Lung (tissue), 9 donors: ENCODE measurements at regions not wholly inside any gene's neighbourhood (a gene's known extent, or its start where the extent isn't known, plus 50 kb on each side); places are given as distances from the start of the nearest gene placed in this dataset.
A peak's percentile ranks its signal among the peaks of the same experiment; 100 is the strongest.
"Not testable (repeated sequence)": the region's sequence is repeated elsewhere in the genome, so short reads cannot be mapped to it uniquely, and the experiment has no call there.

ENCODE experiments used
- ATAC-seq: fragments of 200-7000 bp; cut with Tn5 transposase; one replicate; pipeline ENCODE4 v1.9.1; 2020; ENCODE audit warnings: moderate number of reproducible peaks; ENCODE audit not compliant: insufficient read depth, low FRiP score
- DNase-seq, 3 donors: peaks; one replicate each; pipeline ENCODE4 v3.0.0-alpha.2; 2013 to 2017
- H3K27ac ChIP-seq, 2 donors: one replicate each; pipeline ENCODE4 v1.5.1; 2013; ENCODE audit warnings: mild to moderate bottlenecking in 2 of 2, moderate library complexity in 2 of 2, control low read depth in 1 of 2, inconsistent platforms in 1 of 2, low read depth in 1 of 2, low read length in 1 of 2
- H3K27me3 ChIP-seq, 3 donors: one replicate each; pipeline ENCODE4 v1.5.1; 2013; ENCODE audit warnings: low read length in 2 of 3; ENCODE audit not compliant: control insufficient read depth in 3 of 3, insufficient read depth in 3 of 3
- H3K36me3 ChIP-seq, 4 donors: one replicate each; pipeline ENCODE4 v1.5.1; 2013; ENCODE audit warnings: low read length in 4 of 4, mild to moderate bottlenecking in 1 of 4, moderate library complexity in 1 of 4; ENCODE audit not compliant: control insufficient read depth in 4 of 4, insufficient read depth in 4 of 4
- H3K4me1 ChIP-seq, 5 donors: one replicate each; pipeline ENCODE4 v1.5.1; 2013; ENCODE audit warnings: low read length in 5 of 5, mild to moderate bottlenecking in 2 of 5, moderate library complexity in 1 of 5; ENCODE audit not compliant: control insufficient read depth in 5 of 5, insufficient read depth in 5 of 5
- H3K4me3 ChIP-seq: one replicate; pipeline ENCODE4 v1.5.1; 2013; ENCODE audit warnings: mild to moderate bottlenecking, control low read depth, moderate library complexity
- H3K9ac ChIP-seq, 2 donors: one replicate each; pipeline ENCODE4 v1.5.1; 2013; ENCODE audit warnings: low read length in 2 of 2, control low read depth in 1 of 2; ENCODE audit not compliant: insufficient read depth in 1 of 2
- H3K9me3 ChIP-seq, 4 donors: one replicate each; pipeline ENCODE4 v1.5.1; 2013; ENCODE audit warnings: low read length in 3 of 4, mild to moderate bottlenecking in 1 of 4, moderate library complexity in 1 of 4; ENCODE audit not compliant: control insufficient read depth in 4 of 4, insufficient read depth in 3 of 4
- WGBS, 2 donors: extraction: QIAGEN DNeasy Blood & Tissue Kit; methylation state at CpG; one replicate each; pipeline ENCODE4 v1.1.7; 2013; 5-methylcytosine and 5-hydroxymethylcytosine counted together
- donor health status: Bipolar disorder and iron deficiency.
- donor health status: healthy.
- donor health status: DM: yes; HTN: yes; CAD: no.

DNA sequence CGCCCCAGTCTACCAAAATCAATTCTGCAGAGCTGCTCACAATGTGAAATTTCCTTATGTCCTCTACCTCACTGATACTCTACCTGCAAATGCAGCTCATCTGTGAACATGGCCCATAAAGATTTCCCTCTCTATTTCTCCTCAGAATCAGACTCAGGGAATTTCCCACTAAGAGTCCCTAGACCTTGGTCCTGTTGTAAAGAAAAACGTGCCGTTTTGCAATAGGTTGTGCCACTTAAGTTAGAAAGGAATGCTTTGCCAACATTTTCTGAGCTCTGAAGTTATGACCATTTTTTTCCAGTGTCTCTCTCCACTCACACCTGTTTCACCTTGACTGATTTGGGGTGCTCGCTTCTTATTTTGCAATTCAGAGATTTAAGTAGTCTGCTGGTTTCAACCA, 100.7 kb downstream of the SPDYE17 start:
- 64 to 74% methylated on average over 3 to 4 of the region's 4 CpGs for whole genome bisulfite sequencing, 2 donors
- H3K9ac ChIP-seq, H3K27ac ChIP-seq, H3K4me3 ChIP-seq, H3K9me3 ChIP-seq, H3K27me3 ChIP-seq, H3K36me3 ChIP-seq, H3K4me1 ChIP-seq, ATAC-seq: not testable (repeated sequence)
- DNase-seq, result peak in 1 of 3 donors; percentile 40

DNA sequence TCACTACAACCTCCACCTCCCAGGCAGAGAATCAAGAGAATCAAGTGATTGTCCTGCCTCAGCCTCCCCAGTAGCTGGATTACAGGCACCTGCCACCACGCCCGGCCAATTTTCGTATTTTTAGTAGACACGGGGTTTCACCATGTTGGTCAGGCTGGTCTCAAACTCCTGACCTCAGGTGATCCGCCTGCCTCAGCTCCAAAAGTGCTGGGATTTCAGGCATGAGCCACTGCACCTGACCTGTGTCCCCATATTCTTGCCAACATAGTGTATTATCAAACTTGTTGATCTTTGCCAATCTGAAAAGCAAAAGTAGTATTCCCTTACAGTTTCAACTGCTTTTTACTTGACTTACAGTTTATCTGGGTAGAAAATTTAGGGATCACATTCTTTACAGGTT, 101.7 kb downstream of the SPDYE17 start:
- not testable (repeated sequence) for H3K27me3 ChIP-seq, H3K9me3 ChIP-seq, H3K27ac ChIP-seq, H3K9ac ChIP-seq, H3K4me1 ChIP-seq, ATAC-seq, H3K36me3 ChIP-seq, H3K4me3 ChIP-seq, DNase-seq
- 95 to 96% methylated on average over 5 of the region's 5 CpGs for WGBS, 2 donors

DNA sequence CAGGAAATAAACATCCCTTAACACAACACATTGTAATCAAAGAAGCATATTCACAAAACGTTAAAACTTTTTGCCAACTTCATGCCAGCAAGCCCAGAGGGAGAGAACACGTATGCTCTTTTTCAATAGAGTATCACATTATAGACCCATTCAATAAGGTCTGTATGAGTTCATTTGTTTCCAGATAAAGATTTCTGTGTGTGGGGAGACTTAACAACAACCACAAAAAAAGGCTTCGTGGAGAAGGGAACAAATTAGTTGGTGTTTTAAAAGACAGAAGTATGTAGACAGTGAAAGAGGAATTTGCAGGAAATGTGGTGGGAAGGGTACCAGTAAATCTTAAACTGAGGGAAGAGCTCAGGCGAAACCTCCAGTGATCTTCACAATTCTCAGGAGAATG, 103.4 kb downstream of the SPDYE17 start:
- H3K4me3 ChIP-seq, H3K27ac ChIP-seq, H3K4me1 ChIP-seq, H3K9ac ChIP-seq, H3K36me3 ChIP-seq, H3K27me3 ChIP-seq, DNase-seq, H3K9me3 ChIP-seq, ATAC-seq: not testable (repeated sequence)
- 51 to 53% methylated on average over 4 of the region's 4 CpGs for WGBS, 2 donors

DNA sequence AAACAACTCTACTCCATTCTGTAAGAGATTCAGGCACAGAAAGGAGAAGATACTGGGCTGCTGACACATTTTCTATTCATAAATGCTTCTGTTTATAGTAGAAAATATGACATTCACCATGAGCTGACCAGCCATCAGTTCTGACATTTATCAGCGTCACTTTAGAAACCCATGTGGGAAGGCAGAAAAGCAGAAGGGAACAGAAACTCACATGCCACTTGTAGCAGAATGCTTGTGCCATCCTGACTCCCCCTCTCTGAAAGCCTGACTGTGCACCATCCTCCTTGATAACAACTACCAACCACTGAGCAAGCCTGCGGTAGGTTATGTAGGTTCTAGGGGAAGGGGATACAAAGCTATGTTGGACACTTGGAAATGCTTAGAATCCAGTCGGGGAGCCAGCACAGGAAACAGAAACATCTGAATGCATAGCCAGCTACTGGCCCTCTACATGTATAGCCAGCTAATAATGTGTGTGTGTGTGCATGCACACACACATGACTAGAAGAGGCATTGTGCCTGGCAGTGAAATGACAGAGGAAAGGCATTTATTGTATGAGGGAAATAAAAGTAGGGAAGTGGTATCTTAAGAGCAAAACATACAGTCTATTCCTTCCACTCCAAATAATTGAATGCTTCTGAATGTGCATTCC, 104.3 kb downstream of the SPDYE17 start:
- not testable (repeated sequence) for H3K4me1 ChIP-seq, H3K36me3 ChIP-seq, H3K9ac ChIP-seq, H3K9me3 ChIP-seq, ATAC-seq, H3K27me3 ChIP-seq, H3K4me3 ChIP-seq, DNase-seq, H3K27ac ChIP-seq
- 63 to 97% methylated on average over 2 to 3 of the region's 3 CpGs for WGBS, 2 donors

DNA sequence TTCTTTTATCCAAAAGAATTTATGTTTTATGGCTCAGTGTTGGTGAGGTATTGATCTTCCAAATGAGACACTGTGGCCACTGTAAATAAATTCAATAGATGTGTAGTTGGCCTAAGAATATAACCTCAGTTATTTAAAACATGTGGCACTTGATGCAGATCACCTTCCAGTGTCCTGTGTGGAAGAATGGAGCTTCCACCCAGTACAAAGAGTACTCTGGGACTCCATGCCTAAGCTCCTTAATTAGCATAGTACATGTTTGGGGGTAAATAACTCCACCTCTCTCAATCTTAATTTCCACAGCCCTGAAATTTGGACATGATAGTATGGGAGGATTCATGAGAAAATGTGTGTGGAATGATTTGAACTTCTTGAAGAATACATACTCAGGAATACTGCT, 105.7 kb downstream of the SPDYE17 start:
- H3K27me3 ChIP-seq, H3K9ac ChIP-seq, H3K27ac ChIP-seq, ATAC-seq, H3K9me3 ChIP-seq, H3K36me3 ChIP-seq, H3K4me3 ChIP-seq, H3K4me1 ChIP-seq, DNase-seq: not testable (repeated sequence)

DNA sequence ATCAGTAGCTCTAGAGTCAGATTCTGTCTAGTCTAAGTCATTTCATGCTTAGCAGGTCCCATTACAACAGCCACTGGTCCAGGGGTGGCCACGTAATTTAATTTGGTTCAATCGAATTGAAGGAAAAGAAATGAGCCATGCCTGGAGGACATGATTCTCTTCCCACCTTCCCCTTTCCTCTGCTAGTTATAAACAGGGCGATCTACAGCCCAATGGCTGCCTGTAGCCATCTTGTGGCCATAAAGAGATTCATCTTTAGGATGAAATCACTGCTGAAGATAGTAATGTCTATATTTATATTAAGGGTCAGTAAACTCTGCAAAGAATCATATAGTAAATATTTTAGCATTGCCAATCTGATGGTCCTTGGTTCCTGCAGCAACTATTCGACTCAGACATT, 107.4 kb downstream of the SPDYE17 start:
- H3K4me3 ChIP-seq, H3K36me3 ChIP-seq, H3K9ac ChIP-seq, H3K4me1 ChIP-seq, DNase-seq, H3K9me3 ChIP-seq, H3K27ac ChIP-seq, H3K27me3 ChIP-seq, ATAC-seq: not testable (repeated sequence)
- WGBS, 2 donors, result 75 to 91% methylated on average over 4 of the region's 4 CpGs

DNA sequence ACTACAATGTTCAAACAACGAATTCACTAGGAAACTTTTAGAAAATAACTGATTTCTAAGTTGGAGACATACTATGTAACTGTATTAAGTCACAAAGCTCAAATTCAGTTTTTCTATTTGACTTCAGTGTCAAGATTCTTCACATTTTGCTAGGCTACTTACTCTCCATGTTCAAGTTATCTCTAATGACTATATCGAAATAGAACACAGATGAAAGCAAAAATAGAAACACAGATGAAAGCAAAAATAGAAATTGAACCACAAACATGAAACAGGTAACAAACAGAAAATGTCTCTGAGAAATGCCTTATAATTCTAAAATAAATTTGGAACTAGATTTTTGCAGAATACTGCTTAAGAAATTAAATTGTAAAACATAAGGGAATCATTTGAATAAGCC, 113.5 kb downstream of the SPDYE17 start:
- not testable (repeated sequence) for H3K4me1 ChIP-seq, H3K27me3 ChIP-seq, ATAC-seq, H3K9ac ChIP-seq, H3K4me3 ChIP-seq, DNase-seq, H3K9me3 ChIP-seq, H3K36me3 ChIP-seq, H3K27ac ChIP-seq
- WGBS, 2 donors, result 79 to 86% methylated on average over 2 of the region's 2 CpGs

DNA sequence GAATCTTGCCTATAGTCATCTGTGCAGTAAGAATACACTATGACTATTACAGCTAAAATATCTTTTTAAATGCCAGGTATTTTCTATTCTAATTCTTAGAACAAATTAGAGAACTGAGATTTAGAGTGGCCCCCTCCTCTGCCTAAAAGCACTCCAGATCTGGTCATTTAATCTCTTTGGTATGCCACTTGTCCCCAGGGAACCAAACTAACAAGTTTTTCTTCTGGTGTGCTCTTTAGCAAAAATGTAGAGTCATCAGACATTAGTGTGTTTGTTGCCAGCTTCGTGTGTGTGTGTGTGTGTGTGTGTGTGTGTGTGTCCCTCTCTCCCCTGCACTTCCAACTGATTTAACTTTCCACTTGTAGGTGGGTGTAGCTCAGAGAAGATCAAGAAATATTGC, 117.8 kb downstream of the SPDYE17 start:
- ATAC-seq, result peak; percentile 82

More for the DNA sequence above, 117.8 kb downstream of the SPDYE17 start:
- not testable (repeated sequence) for H3K27me3 ChIP-seq, H3K36me3 ChIP-seq, H3K27ac ChIP-seq, H3K9ac ChIP-seq, H3K4me1 ChIP-seq, H3K9me3 ChIP-seq, H3K4me3 ChIP-seq
- peak; percentile 24 to 43 (median 42) for DNase-seq
- 9 to 71% methylated on average over 1 of the region's 1 CpG for WGBS, 2 donors
